ENCODE measurements at regions not wholly inside any gene's neighbourhood (a gene's known extent, or its start where the extent isn't known, plus 50 kb on each side); places are given as distances from the start of the nearest gene placed in this dataset.

DNA sequence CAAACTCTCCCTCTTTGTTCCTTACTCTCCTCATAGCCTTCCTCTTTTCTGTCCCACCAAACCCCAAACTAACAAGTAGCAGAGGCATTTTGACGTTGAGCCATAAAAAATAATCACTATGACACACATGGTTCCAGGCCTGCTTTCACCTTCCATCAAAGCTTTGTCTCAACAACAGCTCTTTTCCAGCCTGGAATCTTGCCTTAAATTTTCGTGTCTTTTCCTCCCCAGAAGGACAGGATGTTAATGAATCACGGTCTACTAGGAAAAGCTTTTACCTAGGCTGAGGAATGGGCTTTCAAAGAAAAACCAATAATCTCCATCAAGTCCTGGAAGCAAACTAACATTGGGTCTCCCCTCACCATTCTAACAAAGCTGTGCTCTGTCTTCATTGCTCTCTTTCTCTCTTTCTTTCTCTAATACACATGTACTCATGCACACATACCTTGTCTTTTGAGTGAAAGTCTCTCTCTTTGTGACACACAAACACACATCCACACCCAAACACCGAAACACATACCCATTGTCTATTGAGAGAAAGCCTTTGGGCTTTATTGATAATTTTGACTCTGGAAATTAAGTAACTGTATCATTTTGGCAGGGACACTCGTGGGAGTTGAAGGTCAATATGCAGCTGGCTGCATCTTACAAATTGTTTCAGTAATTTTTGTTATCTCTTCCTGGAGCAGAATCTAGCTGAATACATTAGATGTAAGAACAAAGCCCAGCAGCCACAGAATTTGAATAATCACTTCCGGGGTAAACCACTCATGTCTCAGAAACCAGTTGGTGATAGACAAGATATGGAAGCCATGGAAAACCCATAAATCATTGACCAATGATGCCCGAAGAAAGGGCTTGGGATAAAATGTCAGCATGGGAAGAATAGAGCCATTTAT, 107.4 kb upstream of the SLC4A7 start:
- no peak for TF ChIP-seq POLR2AphosphoS5 (IDR thresholded peaks at IDR 0.05)
- TF ChIP-seq, protein P1, sequence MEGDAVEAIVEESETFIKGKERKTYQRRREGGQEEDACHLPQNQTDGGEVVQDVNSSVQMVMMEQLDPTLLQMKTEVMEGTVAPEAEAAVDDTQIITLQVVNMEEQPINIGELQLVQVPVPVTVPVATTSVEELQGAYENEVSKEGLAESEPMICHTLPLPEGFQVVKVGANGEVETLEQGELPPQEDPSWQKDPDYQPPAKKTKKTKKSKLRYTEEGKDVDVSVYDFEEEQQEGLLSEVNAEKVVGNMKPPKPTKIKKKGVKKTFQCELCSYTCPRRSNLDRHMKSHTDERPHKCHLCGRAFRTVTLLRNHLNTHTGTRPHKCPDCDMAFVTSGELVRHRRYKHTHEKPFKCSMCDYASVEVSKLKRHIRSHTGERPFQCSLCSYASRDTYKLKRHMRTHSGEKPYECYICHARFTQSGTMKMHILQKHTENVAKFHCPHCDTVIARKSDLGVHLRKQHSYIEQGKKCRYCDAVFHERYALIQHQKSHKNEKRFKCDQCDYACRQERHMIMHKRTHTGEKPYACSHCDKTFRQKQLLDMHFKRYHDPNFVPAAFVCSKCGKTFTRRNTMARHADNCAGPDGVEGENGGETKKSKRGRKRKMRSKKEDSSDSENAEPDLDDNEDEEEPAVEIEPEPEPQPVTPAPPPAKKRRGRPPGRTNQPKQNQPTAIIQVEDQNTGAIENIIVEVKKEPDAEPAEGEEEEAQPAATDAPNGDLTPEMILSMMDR (IDR thresholded peaks at IDR 0.05): no peak
